NCI-H226 (cell line): ENCODE measurements at regions not wholly inside any gene's neighbourhood (a gene's known extent, or its start where the extent isn't known, plus 50 kb on each side); places are given as distances from the start of the nearest gene placed in this dataset.
"Not testable (repeated sequence)": the region's sequence is repeated elsewhere in the genome, so short reads cannot be mapped to it uniquely, and the experiment has no call there.

Source experiments
- DNase-seq: peaks from one replicate; pipeline ENCODE4 v3.0.0-alpha.2; 2015

DNA sequence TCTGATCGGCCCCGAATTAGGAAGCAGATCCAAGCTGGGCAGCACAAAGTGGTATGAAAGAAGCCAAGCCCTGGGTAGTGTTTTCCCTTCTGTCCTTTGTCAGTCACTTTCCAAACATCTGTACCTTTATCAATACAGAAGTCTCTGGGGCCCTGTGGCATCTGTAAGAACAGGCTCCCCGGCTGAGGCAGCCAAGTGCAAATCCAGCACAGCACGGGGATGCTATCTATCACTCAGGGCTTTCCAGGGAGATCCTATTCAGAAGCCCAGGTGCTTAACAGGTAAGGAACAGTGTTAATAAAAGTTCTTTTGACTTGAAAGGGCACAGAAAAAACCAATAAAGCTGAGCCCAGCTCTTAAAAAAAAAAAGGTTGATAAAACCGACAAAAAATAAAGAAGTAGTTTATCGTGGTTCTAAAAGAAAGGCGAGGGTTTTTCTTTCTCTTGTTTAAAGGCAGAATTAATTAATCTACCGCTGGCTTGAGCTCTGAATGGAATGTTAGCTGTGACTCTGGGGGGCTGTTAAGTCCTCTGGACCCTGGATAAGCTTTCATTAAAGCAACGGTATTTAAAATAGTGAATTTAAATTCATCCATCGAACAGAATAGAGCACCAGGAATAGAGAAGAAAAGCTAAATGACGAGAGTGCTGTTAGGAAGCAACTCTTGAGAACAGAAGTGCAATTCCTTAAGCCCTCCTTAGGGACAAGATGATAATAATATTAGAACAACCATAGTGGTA lies 119.1 kb upstream of the GATB start:
- DNase-seq = no peak

DNA sequence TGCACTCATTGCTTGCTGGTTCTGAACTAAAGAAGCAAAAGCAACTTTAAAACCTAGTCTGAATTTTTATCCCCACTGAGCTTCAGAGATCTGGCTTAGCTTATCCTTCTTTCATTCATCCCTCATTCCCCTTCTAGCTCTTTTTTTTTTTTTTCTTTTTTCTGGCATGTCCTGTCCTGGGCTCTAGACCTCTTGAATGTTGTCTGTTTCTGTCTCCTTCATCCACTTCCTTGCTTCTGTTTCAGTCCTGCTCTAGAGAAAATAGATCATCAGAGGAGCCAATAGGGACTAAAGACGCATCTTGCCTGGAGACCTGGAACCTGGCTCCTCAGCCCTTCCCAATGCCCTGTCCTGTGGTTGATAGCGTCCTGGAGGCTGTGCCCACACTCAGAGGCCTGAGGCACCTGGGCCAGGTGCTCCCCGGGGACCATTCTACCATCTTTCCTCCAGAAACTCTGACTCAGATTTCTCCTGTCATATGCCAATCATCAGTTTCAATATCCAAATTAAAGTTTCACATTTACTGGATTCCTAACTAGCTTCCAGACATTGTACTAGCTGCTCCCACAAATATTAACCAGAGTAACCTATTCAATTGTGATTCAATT lies 115.7 kb upstream of the GATB start:
- DNase-seq = no peak

DNA sequence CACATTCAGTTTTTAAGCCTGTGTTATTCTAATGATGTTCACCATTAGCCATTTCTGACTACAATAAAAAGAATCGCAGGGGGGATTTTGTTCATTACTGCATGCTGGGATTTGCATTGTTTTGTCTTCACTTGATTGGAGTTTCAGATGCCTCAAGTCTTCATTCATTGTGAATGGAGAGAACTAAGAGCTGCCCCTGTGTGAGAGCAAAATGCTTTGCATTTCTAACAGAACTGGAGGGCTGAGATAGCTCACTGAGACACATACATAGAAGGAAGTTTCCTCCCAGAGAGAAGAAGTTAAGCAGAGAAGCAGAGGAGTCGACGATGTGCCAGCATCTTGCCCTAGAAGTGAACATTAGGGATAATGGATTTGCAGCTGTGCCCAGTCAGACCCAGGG lies 113.5 kb upstream of the GATB start:
- no peak for DNase-seq

DNA sequence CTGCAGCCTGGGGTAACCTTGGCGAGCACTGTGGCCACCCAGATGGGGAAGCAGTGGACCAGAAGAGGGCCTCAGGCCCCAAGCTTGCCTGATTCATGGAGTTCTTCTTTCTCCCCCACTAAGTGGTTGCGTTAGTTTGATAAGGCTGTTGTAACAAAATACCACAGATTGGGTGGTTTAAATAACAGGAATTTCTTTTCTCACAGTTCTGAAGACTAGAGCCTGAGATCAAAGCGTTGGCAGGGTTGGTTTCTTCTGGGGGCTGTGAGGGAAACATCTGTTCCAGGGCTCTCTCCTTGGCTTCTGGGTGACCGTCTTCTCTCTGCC lies 105.7 kb upstream of the GATB start:
- peak; percentile 76 for DNase-seq

DNA sequence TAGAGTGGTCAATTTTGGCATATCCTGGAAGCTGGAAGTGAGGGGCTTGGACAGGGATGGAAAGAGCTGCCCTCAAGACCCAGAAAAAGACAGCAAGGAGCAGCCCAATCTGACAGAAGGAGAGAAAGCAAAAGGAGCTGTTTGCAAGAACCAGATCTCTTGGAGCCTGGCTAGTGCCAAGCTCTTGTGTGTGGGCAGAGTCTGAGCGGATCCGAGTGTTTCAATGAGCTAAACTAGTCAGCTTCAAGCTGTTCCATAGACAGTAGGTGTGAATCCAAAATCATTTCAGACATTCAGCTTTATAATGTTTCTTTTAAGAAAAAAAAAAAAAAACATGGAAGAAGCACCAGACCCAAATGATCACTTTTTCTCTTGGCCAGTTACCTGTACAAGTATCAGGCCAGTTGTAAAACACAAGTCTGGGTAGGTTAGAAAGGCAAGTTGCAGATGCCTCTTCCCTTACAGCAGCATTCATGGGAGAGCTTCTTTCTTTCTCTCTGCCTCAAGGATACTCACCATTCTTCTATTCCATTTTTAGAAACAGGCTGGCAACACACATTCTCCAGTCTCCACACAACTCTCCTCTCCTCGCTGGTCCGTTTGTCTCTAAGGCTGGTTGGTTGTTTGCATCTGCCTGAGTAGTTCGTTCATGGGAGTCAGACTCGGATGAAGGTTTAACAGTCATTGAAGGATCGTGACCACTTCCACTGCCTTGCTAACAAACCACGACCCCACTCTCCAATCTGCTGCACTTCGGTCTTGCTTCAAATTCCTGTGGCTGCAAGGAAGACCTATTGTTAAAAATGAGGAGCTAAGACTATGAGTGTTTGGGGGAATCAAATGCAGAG lies 105.2 kb upstream of the GATB start:
- DNase-seq = no peak

DNA sequence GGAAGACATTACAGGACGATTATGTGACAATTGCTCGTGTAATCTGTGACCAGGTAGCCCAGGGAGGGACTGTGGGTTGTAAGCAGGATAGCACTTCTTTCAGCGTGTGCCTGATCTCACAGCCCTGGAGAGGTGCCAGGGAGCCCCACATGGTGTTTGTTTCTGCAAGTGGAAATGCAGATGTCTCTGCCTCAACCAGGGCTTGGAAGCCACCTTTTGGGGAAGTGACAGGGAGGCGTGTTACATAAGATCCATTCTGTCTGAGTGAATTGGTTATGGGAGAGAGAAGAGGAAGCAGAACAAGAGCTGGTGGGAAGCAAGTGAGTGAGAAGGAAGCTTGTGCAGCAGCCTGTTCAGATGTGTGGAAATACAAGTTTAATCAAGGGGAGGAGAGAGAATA lies 104.5 kb upstream of the GATB start:
- DNase-seq = no peak

DNA sequence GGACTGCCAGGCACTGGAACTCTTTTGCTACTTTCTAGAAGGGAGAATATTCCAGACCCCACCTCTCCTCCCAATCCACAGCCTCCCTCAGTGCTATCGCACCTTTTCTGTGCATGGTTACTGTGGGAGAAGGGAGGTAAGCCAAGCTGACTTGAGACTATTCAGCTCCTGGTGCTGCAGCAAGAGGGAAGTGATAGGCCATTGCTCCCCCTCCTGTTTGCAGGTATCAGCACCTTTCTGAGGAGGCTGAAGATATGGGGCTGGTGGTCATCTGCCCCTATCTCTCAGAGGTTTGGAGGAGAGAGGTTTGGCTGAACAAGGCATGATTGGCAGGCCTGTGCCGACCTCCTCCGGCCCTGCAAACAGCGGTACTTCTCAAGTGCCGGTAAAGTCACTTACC lies 103.3 kb upstream of the GATB start:
- no peak for DNase-seq

DNA sequence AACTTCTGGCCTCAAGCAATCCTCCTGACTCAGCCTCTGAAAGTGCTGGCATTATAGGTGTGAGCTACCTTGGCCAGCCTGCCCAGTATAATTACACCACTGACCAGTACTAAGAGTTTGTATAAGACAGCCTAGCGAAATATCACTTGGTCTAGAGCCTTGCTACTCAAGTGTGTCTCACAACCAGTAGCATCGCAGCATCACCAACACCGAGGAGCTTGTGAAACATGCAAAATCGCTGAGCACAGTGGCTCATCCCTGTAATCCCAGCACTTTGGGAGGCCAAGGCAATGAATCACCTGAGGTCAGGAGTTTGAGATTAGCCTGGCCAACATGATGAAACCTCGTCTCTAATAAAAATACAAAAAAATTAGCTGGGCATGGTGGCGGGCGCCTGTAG lies 102.0 kb upstream of the GATB start:
- peak; percentile 95 for DNase-seq

DNA sequence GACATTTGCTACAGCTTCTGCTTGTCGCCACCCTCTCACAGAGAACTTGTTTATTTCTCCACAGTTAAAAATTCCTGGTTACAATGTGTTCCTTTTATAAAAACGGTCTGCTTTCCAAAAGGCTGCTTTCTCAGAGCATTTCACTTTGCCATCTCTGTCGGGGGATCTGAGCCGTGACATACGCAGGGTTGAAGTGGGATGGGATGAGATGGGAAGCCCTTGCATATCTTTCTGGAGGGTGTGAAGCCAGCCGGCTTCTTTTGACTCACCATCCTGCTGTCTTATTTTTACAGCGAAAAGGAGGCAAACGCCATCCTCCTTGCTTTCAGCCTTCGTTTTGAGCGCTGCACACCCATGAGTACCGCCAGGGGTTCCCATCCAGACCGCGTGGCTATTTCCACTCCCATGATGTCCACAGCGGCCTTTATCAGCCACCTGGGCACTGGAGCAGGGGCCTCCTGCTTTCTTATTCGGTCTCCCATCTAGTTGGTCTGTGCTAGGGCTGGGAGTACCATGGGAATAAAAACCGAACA lies 99.8 kb upstream of the GATB start:
- DNase-seq = no peak

DNA sequence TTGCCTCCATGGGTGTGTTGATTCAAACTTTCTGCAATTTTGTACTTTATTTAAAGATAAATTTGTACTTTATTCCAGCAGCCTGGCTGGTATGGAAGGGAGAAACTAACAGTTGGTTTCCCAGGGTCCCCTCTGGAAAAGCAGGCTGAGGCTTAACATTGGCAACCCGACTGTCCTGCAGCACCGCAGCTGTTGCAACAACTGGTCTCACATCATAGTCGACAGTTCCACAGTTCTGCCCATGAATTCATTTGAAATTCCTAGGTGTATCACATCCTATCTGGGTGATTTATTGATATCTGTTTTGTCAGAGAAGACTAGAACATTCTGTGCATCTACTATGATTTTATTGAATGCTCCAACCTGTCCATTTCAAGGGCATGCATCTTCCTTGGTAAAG lies 98.8 kb upstream of the GATB start:
- DNase-seq = no peak

DNA sequence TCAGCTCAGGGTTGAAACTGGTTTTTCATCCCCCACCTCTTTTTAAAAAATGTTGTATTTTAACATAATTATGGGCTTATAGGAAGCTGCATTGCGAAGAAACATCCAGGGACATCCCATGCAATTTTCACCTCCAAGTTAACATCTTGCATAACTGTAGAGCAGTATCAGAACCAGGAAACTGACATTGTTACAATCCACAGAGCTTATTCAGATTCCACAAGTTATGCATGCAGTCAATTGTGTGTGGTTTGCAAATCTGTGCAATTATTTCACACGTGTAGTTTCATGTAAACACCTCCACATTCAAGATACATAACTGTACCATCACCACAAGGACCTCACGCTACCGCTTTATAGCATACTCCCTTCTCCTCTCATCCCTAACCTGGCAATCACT lies 97.5 kb upstream of the GATB start:
- no peak for DNase-seq

DNA sequence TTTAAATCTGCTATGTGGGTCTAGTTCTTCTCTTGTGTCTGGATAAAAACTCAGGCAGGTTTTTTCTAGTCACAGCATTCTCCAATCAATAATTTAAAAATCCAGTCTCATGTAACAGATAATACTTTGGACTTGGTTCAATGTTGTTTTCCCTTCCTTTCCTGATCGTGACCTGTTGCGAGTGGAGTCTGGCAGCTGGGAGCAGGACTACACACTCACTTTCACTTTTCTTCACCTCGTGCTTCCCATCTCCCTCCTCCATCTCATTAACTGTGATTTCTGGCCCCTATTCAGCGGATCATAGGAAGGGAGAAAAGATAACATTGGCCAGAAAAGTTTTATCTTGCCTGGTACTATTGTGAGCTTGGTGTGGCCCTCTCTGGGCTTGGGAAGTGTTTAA lies 96.6 kb upstream of the GATB start:
- DNase-seq = no peak

DNA sequence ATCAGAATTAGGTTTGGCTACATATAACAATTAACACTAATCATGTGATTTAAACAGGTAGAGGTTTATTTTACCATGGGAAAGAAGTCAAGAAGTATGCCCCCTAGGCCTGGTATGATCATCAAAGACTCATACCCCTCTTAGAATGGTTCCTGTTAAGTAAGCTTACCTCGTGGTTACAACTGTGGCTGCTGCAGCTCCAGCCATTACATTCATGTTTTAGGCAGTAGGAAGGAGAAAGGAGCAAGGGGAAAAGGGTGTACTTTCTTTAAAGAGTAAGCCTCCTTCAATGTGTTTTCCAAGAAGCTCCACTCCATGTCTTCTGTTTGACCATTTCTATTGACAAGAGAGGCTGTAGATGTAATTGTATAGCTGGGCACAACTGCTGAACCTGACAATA lies 94.9 kb upstream of the GATB start:
- DNase-seq = no peak

DNA sequence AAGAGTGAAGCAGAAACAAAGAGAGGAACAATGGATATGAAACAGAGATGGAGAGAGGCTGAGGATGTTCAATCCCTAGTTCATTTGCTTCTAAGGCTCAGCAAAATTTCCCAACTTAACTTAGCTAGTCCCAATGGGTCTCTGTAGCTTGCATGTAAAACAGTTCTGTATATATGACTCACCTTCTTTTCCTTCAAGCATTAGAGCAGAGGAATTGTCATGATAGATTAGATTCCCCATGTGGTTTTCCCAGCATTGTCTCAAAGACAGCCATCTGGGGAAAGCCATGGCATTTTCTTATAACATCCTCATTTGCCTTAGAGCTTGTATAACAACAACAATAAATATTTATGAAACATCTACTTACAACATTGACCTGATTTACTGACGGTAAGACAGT lies 93.9 kb upstream of the GATB start:
- DNase-seq = peak; percentile 55

DNA sequence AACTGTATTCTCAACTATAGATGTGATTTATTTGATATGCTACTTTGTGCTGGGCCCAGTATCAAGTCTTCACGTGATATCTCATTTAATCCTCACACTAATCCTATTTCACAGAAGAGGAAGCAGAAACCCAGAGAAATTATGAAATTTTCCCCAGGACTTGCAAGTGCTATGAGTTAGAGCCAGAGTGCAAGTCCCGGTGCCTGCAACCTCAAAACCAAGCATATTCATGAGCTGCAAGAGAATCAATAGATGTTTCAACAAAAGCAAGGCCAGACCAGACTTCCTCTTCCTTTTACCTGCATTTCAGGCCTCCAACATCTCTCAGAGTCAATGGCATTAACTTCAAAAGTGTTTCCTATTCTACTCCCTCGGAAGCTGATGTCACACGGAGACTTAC lies 92.2 kb upstream of the GATB start:
- DNase-seq = no peak

DNA sequence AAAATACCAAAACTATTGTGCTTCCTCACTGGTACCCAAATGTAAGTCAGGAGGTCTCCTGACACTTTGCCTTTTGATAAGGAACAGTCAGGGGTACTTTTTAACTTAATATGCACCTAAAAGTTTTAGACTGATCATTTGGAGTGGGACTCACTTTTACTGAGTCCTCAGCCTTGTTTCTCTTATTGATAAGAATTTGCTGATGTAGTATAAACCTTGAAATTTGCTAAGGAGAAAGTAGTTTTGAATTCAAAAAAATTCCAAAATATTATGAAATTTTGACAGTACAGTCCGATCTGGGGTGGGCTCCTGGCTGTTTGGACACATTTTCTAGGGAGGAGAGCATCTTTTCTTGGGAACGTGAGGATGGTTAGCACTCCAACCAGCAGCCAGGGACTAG lies 91.4 kb upstream of the GATB start:
- DNase-seq = no peak

DNA sequence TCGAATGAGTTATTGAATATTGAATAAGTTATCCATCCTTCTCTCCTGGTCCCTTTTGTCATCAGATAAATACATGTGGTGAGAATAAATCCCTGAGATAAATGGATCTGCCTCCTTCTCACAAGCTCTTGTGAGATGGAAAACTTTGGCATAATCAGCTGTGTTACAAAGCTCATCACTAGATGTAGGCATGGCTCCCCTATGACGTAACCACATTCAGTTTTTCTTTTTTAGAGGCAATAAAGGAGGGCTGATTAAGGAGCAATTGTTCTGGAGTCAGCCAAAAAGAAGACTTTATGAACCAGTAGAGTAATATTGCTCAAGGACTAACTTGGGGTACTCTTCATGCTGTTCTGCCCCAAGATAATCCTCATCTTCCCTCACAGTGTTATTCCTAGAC lies 90.5 kb upstream of the GATB start:
- no peak for DNase-seq

DNA sequence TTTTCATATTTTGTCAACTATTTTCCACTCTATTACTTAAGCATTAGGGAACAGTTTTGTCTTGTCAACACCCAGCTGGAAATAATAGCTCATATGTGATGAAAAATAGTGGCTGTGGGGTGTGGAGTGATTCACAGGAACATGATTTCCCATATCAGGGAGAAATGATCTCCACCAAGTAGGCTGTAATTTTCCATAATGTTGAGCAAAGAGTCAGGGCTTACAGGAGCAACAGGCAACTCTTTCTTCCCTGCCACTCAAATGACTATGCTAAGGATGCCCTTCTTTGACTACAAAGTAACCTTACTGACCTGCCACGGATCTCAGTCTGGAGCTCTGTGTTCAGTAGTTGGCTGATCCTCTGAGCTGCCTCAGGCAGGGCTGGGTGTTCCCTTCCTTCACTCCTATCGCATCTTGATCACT lies 90.0 kb upstream of the GATB start:
- DNase-seq = peak; percentile 75

DNA sequence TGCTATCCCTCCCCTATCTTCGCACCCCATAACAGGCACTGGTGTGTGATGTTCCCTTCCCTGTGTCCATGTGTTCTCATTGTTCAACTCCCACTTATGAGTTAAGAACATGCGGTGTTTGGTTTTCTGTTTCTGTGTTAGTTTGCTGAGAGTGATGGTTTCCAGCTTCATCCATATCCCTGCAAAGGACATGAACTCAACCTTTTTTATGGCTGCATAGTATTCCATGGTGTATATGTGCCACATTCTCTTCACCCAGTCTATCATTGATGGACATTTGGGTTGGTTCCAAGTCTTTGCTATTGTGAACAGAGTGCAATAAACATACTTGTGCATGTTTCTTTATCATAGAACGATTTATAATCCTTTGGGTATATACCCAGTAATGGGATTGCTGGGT lies 84.7 kb upstream of the GATB start:
- not testable (repeated sequence) for DNase-seq

DNA sequence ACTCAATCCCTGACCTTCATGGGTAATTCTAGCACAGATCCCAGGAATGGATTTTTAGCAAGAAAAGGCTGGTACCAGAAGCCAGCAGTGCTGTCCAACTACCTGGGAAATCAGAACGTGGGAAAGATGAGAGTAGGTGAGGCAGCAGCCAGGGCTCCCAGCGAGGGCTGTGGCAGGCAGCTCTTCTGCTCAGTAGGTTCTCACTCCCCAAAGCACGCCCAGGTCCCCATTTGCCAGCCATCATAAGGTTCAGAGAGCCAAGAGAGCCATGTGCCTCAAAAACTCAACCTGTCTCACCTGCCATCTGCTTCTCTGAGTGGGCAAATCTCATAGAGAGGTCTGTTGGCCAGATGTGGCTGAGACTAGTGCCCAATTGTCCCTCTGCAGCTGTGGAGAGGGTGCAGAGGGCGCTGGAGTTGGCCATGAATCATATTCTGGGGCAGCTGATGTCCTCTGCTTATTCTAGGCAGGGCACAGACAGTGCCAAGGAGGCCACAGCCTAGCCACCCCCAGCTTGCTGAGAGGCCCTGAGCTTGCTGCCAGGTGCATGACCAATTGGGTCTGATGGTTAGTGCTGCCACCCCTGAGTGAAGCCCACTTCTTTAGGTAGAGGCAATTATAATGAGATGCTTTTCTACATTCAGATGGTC lies 81.7 kb upstream of the GATB start:
- DNase-seq = no peak

DNA sequence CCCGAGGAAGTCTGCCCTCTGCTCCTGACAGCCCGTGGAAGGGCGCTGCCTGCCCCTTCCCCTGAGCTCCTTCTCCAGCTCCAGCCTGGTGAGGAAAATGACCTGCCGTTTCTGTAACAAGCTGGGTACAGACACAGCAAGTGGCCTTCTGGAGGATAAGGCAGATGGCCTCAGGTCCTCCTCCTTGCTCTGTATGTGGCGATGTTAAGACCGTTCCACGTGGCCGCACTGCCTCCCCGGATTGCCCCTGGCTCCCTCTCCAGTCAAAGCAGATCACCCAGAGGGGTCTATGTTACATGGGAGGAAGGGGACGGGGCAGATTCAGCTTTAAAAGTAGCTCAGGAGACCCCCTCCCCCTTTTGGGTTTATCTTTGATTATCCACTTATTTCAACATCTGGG lies 80.3 kb upstream of the GATB start:
- no peak for DNase-seq

DNA sequence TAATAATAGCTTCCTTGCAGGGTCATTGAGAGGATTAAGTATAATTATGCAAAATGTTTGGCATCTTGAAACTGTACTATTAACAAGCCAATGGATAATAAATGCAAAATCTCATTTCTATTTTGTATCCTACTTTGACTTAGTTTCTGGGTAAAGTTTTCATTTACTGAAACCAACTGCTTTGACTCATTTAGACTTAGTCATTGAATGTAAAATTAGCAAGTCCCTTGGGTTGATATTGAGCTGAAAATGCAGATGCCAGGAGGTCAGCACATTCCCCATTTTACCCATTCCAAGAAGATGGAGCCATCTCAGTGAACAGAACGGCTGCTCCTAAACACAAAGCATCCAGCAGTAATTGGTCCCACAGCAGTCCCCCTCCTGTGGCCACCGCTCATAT lies 74.7 kb upstream of the GATB start:
- no peak for DNase-seq

DNA sequence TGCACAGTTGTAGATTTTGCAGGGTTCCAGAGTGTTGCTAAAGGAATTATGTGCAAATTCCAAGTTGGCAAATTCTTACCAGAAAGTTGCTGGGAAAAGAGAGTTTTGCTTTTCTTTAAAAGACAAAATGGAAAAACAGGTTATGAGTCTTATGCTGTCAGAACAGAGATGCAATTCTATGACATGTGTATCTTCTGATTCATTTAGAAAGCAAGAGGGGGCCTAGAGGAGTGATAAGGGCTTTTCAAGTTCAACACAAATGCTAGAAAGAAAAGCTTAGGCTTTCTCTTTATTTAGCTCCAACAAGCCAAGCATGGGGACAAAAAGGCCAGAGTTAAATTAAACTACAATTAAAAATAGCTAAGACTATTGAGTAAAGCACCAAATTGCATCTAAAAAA lies 72.4 kb upstream of the GATB start:
- DNase-seq = no peak

DNA sequence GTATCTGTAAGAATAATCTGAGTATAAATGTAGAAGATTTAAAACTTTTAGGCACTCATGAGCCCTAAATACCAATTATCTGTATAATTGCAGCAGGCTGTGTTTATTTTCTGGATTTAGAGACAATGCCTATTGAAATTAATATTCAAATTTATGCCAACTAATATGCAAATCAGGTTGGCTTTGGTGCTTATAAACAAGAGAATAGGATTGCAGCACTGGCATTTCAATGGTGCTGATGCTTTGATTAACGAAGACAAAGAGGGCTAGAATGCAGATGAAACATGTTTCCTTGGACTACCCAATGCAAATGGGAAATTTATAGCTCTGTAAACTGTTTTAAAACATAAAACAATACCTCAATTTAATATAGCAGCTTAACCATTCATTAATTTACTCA lies 70.7 kb upstream of the GATB start:
- no peak for DNase-seq
